ENCODE measurements at regions not wholly inside any gene's neighbourhood (a gene's known extent, or its start where the extent isn't known, plus 50 kb on each side); places are given as distances from the start of the nearest gene placed in this dataset.

- no peak for TF ChIP-seq GATA3 (IDR thresholded peaks at IDR 0.05; ENCODE audit: low read depth, low read length)
- TF ChIP-seq GATA2 (IDR thresholded peaks at IDR 0.05; ENCODE audit: low read depth, low read length) = no peak
Measured at GRCh38 chr2:180776921-180777320, 203.5 kb upstream of the UBE2E3 start.
